ENCODE measurements at regions not wholly inside any gene's neighbourhood (a gene's known extent, or its start where the extent isn't known, plus 50 kb on each side); places are given as distances from the start of the nearest gene placed in this dataset.
A peak's percentile ranks its signal among the peaks of the same experiment; 100 is the strongest.

- ATAC-seq (ENCODE audit: insufficient number of reproducible peaks, low FRiP score, low read depth) = no peak
- DNase-seq (ENCODE audit: low spot score) = no peak
- H3K4me1 ChIP-seq (ENCODE audit: control insufficient read depth in 1 of 2, low read depth in 2 of 2) = peaks cover 0 to 11% of the 10 kb centered on the region in 2 donors
- no peak overlapping the region for H3K27ac ChIP-seq
- H3K27me3 ChIP-seq (replicated peaks; ENCODE audit: insufficient read depth) = no peaks in the 10 kb centered on the region
- H3K9me3 ChIP-seq = no peaks in the 10 kb centered on the region
- no peaks in the 10 kb centered on the region for H3K36me3 ChIP-seq
- no peak for TF ChIP-seq CTCF (IDR thresholded peaks at IDR 0.05)
- H3K4me3 ChIP-seq = no peak overlapping the region
Measured at GRCh38 chr11:113578033-113578380, 102.8 kb upstream of the DRD2 start.

- Histone ChIP-seq H3K27ac (no peak overlapping the region), H3K4me1 (ENCODE audit: control insufficient read depth in 1 of 2, low read depth in 2 of 2) (peaks cover under 1 to 13% of the 10 kb centered on the region in 2 donors), H3K27me3 (replicated peaks; ENCODE audit: insufficient read depth) (no peaks in the 10 kb centered on the region), H3K9me3 (no peaks in the 10 kb centered on the region), H3K36me3 (no peaks in the 10 kb centered on the region), H3K4me3 (no peak overlapping the region)
- ATAC-seq (ENCODE audit: insufficient number of reproducible peaks, low FRiP score, low read depth) (no peak), DNase-seq (ENCODE audit: low spot score) (no peak)
- TF ChIP-seq CTCF (IDR thresholded peaks at IDR 0.05) = no peak
Measured at GRCh38 chr11:113577356-113578032, 102.3 kb upstream of the DRD2 start.

- ATAC-seq (ENCODE audit: insufficient number of reproducible peaks, low FRiP score, low read depth) = no peak
- H3K36me3 ChIP-seq = no peaks in the 10 kb centered on the region
- H3K4me1 ChIP-seq (ENCODE audit: control insufficient read depth in 1 of 2, low read depth in 2 of 2) = peaks cover 10 to 37% of the 10 kb centered on the region in 2 donors
Measured at GRCh38 chr11:113574586-113574985, 99.4 kb upstream of the DRD2 start.

GRCh38 chr11:113574171-113574570 is 99.0 kb upstream of the DRD2 start:
- Histone ChIP-seq H3K27ac (no peak overlapping the region), H3K9me3 (no peaks in the 10 kb centered on the region), H3K4me3 (no peak overlapping the region), H3K27me3 (replicated peaks; ENCODE audit: insufficient read depth) (no peaks in the 10 kb centered on the region), H3K4me1 (ENCODE audit: control insufficient read depth in 1 of 2, low read depth in 2 of 2) (peaks cover 10 to 37% of the 10 kb centered on the region in 2 donors), H3K36me3 (no peaks in the 10 kb centered on the region)
- DNase-seq (ENCODE audit: low spot score) (no peak), ATAC-seq (ENCODE audit: insufficient number of reproducible peaks, low FRiP score, low read depth) (no peak)
- TF ChIP-seq CTCF (IDR thresholded peaks at IDR 0.05) = no peak

More at GRCh38 chr11:113574586-113574985, 99.4 kb upstream of the DRD2 start:
- Histone ChIP-seq H3K27me3 (replicated peaks; ENCODE audit: insufficient read depth) (no peaks in the 10 kb centered on the region), H3K27ac (no peak overlapping the region), H3K4me3 (no peak overlapping the region), H3K9me3 (no peaks in the 10 kb centered on the region)
- TF ChIP-seq CTCF (IDR thresholded peaks at IDR 0.05) = no peak
- no peak for DNase-seq (ENCODE audit: low spot score)

- H3K27ac ChIP-seq = peak overlapping the region; percentile 7 to 62
- no peaks in the 10 kb centered on the region for H3K9me3 ChIP-seq
- DNase-seq (ENCODE audit: low spot score) (no peak), ATAC-seq (ENCODE audit: insufficient number of reproducible peaks, low FRiP score, low read depth) (no peak)
- TF ChIP-seq CTCF (IDR thresholded peaks at IDR 0.05) = no peak
- H3K27me3 ChIP-seq (replicated peaks; ENCODE audit: insufficient read depth) = no peaks in the 10 kb centered on the region
- H3K36me3 ChIP-seq = no peaks in the 10 kb centered on the region
- no peak overlapping the region for H3K4me3 ChIP-seq
- H3K4me1 ChIP-seq (ENCODE audit: control insufficient read depth in 1 of 2, low read depth in 2 of 2) = peaks cover 10 to 31% of the 10 kb centered on the region in 2 donors
Measured at GRCh38 chr11:113572136-113572735, 97.0 kb upstream of the DRD2 start.
